Anterior cingulate cortex (tissue), 58 donors: ENCODE measurements at regions not wholly inside any gene's neighbourhood (a gene's known extent, or its start where the extent isn't known, plus 50 kb on each side); places are given as distances from the start of the nearest gene placed in this dataset.

Experiments
- DNase-seq, 58 donors: peaks; one replicate each; lab custom pipeline; 2025; lab: John Stamatoyannopoulos, UW

GRCh38 chr3:150059241-150059640 is 88.5 kb upstream of the PFN2 start:
- no peak for DNase-seq

- no peak for DNase-seq
Measured at GRCh38 chr3:150057227-150057626, 86.5 kb upstream of the PFN2 start.

GRCh38 chr3:150055332-150055731 is 84.6 kb upstream of the PFN2 start:
- no peak for DNase-seq

GRCh38 chr3:150054635-150055034 is 83.9 kb upstream of the PFN2 start:
- no peak for DNase-seq

GRCh38 chr3:150050510-150050909 is 79.8 kb upstream of the PFN2 start:
- no peak for DNase-seq

- DNase-seq, result no peak
Measured at GRCh38 chr3:150049317-150049716, 78.6 kb upstream of the PFN2 start.

- no peak for DNase-seq
Measured at GRCh38 chr3:150041877-150042276, 71.2 kb upstream of the PFN2 start.

- no peak for DNase-seq
Measured at GRCh38 chr3:150040097-150040496, 69.4 kb upstream of the PFN2 start.

- DNase-seq, result no peak
Measured at GRCh38 chr3:150038830-150039229, 68.1 kb upstream of the PFN2 start.

- DNase-seq, result no peak
Measured at GRCh38 chr3:150036780-150037179, 66.1 kb upstream of the PFN2 start.

GRCh38 chr3:150035910-150036612 is 65.4 kb upstream of the PFN2 start:
- DNase-seq, result no peak

- DNase-seq, result no peak
Measured at GRCh38 chr3:150035301-150035779, 64.6 kb upstream of the PFN2 start.

GRCh38 chr3:150033721-150034120 is 63.0 kb upstream of the PFN2 start:
- no peak for DNase-seq

GRCh38 chr3:150030841-150031240 is 60.1 kb upstream of the PFN2 start:
- no peak for DNase-seq

GRCh38 chr3:150023239-150023636 is 52.5 kb upstream of the PFN2 start:
- DNase-seq, result no peak

- no peak for DNase-seq
Measured at GRCh38 chr3:150022381-150023238, 51.9 kb upstream of the PFN2 start.

- DNase-seq, result no peak
Measured at GRCh38 chr3:150020527-150020926, 49.8 kb upstream of the PFN2 start.
